ENCODE measurements at regions not wholly inside any gene's neighbourhood (a gene's known extent, or its start where the extent isn't known, plus 50 kb on each side); places are given as distances from the start of the nearest gene placed in this dataset.
"Not testable (repeated sequence)": the region's sequence is repeated elsewhere in the genome, so short reads cannot be mapped to it uniquely, and the experiment has no call there.

- no peak for DNase-seq
Measured at GRCh38 chr3:189375532-189375931, 203.8 kb downstream of the TPRG1 start.

- DNase-seq: no peak
Measured at GRCh38 chr3:189383630-189384029, 211.9 kb downstream of the TPRG1 start.

GRCh38 chr3:189385880-189386279 lies 214.1 kb downstream of the TPRG1 start:
- DNase-seq: not testable (repeated sequence)

GRCh38 chr3:189386739-189387138 lies 215.0 kb downstream of the TPRG1 start:
- no peak for DNase-seq

GRCh38 chr3:189389346-189389745 lies 217.6 kb downstream of the TPRG1 start:
- DNase-seq: no peak

GRCh38 chr3:189393598-189393997 lies 221.8 kb downstream of the TPRG1 start:
- DNase-seq: no peak

- DNase-seq: no peak
Measured at GRCh38 chr3:189394599-189395121, 222.9 kb downstream of the TPRG1 start.

- DNase-seq: no peak
Measured at GRCh38 chr3:189395825-189396224, 224.1 kb downstream of the TPRG1 start.

GRCh38 chr3:189398656-189399055 lies 226.9 kb downstream of the TPRG1 start:
- no peak for DNase-seq

- DNase-seq: no peak
Measured at GRCh38 chr3:189401196-189401595, 229.4 kb downstream of the TPRG1 start.

- DNase-seq: no peak
Measured at GRCh38 chr3:189403194-189403593, 228.0 kb upstream of the TP63 start.

- DNase-seq: no peak
Measured at GRCh38 chr3:189404024-189404423, 227.2 kb upstream of the TP63 start.

GRCh38 chr3:189404797-189405484 lies 226.2 kb upstream of the TP63 start:
- DNase-seq: no peak

GRCh38 chr3:189406148-189406547 lies 225.0 kb upstream of the TP63 start:
- DNase-seq: no peak

GRCh38 chr3:189410522-189410921 lies 220.7 kb upstream of the TP63 start:
- no peak for DNase-seq

GRCh38 chr3:189419038-189419437 lies 212.2 kb upstream of the TP63 start:
- no peak for DNase-seq

- no peak for DNase-seq
Measured at GRCh38 chr3:189419683-189420082, 211.5 kb upstream of the TP63 start.

- no peak for DNase-seq
Measured at GRCh38 chr3:189424922-189425321, 206.3 kb upstream of the TP63 start.

GRCh38 chr3:189429019-189429418 lies 202.2 kb upstream of the TP63 start:
- no peak for DNase-seq

GRCh38 chr3:189430166-189430565 lies 201.0 kb upstream of the TP63 start:
- DNase-seq: no peak

GRCh38 chr3:189442257-189442656 lies 188.9 kb upstream of the TP63 start:
- DNase-seq: not testable (repeated sequence)

GRCh38 chr3:189446959-189447560 lies 184.1 kb upstream of the TP63 start:
- no peak for DNase-seq

GRCh38 chr3:189449084-189449483 lies 182.1 kb upstream of the TP63 start:
- no peak for DNase-seq

GRCh38 chr3:189455009-189455408 lies 176.2 kb upstream of the TP63 start:
- no peak for DNase-seq

All from right hindlimb (tissue), 1 donor.